GM12878 (cell line): ENCODE measurements at regions not wholly inside any gene's neighbourhood (a gene's known extent, or its start where the extent isn't known, plus 50 kb on each side); places are given as distances from the start of the nearest gene placed in this dataset.

Source experiments
- BACH1 ChIP-seq: fragments of 450-650 bp; IDR thresholded peaks from 2 replicates; pipeline ENCODE4 v1.6.1; 2017; ENCODE audit warnings: mild to moderate bottlenecking, borderline replicate concordance
- CREM ChIP-seq: IDR thresholded peaks from 2 replicates; pipeline ENCODE4 v1.6.1; 2014; ENCODE audit warnings: antibody characterized with exemption, low read depth
- CTCF ChIP-seq, 3 experiments: IDR thresholded peaks in 2 of 3; conservative IDR thresholded peaks in 1 of 3; 2 replicates each; pipeline ENCODE4 v1.5.1; 2011; ENCODE audit warnings: low read depth in 3 of 3, low read length in 3 of 3, mild to moderate bottlenecking in 3 of 3, control low read depth in 2 of 3, moderate library complexity in 2 of 3, inconsistent platforms in 1 of 3, mixed read lengths in 1 of 3; ENCODE audit not compliant: control insufficient read depth in 2 of 3, insufficient read depth in 1 of 3; ENCODE audit errors: extremely low read depth in 1 of 3
- EZH2 ChIP-seq: IDR thresholded peaks from 2 replicates; pipeline ENCODE4 v1.6.1; 2012; ENCODE audit warnings: low read depth, mild to moderate bottlenecking, control low read depth, inconsistent platforms, low read length, borderline replicate concordance; ENCODE audit not compliant: control insufficient read depth
- GABPA ChIP-seq: IDR thresholded peaks from 2 replicates; pipeline ENCODE4 v1.6.1; 2014; ENCODE audit warnings: antibody characterized with exemption, low read depth, mild to moderate bottlenecking, inconsistent platforms
- HDAC6 ChIP-seq: fragments of 200-600 bp; sonication (generic); IDR thresholded peaks from one replicate; pipeline ENCODE4 v1.8.0; 2017; ENCODE audit warnings: antibody characterized with exemption; ENCODE audit not compliant: unreplicated experiment
- IRF4 ChIP-seq: IDR thresholded peaks from 2 replicates; pipeline ENCODE4 v1.6.1; 2011; ENCODE audit warnings: low read depth, low read length
- NFIC ChIP-seq: IDR thresholded peaks from 2 replicates; pipeline ENCODE4 v1.6.1; 2012; ENCODE audit warnings: low read depth, mild to moderate bottlenecking, inconsistent platforms, low read length, moderate library complexity
- RAD21 ChIP-seq: IDR thresholded peaks from 2 replicates; pipeline ENCODE4 v1.6.1; 2011; ENCODE audit warnings: mild to moderate bottlenecking, low read depth, low read length, moderate library complexity; ENCODE audit not compliant: insufficient read depth
- SUZ12 ChIP-seq: fragments of 200-600 bp; sonication (generic); IDR thresholded peaks from one replicate; pipeline ENCODE4 v1.6.1; 2018; ENCODE audit warnings: antibody characterized with exemption, mild to moderate bottlenecking; ENCODE audit not compliant: unreplicated experiment
- TAF1 ChIP-seq: IDR thresholded peaks from 2 replicates; pipeline ENCODE4 v1.6.1; 2011; ENCODE audit warnings: mild to moderate bottlenecking, low read depth, low read length, borderline replicate concordance
- ZNF274 ChIP-seq: IDR thresholded peaks from one replicate; pipeline ENCODE4 v1.8.0; 2011; ENCODE audit not compliant: insufficient read length, insufficient read depth
- TF ChIP-seq, protein P1 (sequence below): IDR thresholded peaks from 2 replicates; pipeline ENCODE4 v1.6.1; 2012; ENCODE audit warnings: improper control_type of control experiment, low read depth, low read length; ENCODE audit not compliant: insufficient replicate concordance
- TF ChIP-seq, protein P2 (sequence below): IDR thresholded peaks from 2 replicates; pipeline ENCODE4 v1.6.1; 2011; ENCODE audit warnings: borderline replicate concordance, low read depth, mild to moderate bottlenecking, moderate library complexity, low read length; ENCODE audit not compliant: insufficient read depth, poor library complexity, severe bottlenecking

DNA sequence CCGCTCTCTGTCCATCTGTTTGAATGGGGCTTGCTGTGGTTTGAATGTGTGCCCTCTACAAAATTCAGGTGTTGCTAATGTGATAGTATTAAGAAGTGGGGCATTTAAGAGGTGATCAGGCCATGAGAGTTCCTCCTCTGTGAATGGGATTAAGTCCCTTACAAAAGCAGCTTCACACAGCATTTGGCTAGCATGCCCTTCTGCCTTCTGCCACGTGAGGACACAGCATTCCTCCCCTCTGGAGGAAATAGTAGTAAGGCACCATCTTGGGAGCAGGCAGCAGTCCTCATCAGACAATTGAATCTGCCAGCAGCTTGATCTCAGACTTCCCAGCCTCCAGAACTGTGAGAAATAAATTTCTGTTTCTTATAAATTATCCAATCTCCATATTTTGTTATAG is 540.2 kb downstream of the CSNK1G3 start:
- no peak for TF ChIP-seq TAF1
- no peak for TF ChIP-seq CTCF (IDR thresholded peaks at IDR 0.05 in 2 of 3, conservative IDR thresholded peaks at IDR 0.05 in 1 of 3; ENCODE audit: control insufficient read depth in 2 of 3, extremely low read depth in 1 of 3, insufficient read depth in 1 of 3, low read depth in 3 of 3, low read length in 3 of 3)
- TF ChIP-seq BACH1, result no peak
- no peak for TF ChIP-seq GABPA
- TF ChIP-seq SUZ12, result no peak
- no peak for TF ChIP-seq HDAC6
- no peak for TF ChIP-seq NFIC
- TF ChIP-seq CREM, result no peak
- TF ChIP-seq, protein P1, sequence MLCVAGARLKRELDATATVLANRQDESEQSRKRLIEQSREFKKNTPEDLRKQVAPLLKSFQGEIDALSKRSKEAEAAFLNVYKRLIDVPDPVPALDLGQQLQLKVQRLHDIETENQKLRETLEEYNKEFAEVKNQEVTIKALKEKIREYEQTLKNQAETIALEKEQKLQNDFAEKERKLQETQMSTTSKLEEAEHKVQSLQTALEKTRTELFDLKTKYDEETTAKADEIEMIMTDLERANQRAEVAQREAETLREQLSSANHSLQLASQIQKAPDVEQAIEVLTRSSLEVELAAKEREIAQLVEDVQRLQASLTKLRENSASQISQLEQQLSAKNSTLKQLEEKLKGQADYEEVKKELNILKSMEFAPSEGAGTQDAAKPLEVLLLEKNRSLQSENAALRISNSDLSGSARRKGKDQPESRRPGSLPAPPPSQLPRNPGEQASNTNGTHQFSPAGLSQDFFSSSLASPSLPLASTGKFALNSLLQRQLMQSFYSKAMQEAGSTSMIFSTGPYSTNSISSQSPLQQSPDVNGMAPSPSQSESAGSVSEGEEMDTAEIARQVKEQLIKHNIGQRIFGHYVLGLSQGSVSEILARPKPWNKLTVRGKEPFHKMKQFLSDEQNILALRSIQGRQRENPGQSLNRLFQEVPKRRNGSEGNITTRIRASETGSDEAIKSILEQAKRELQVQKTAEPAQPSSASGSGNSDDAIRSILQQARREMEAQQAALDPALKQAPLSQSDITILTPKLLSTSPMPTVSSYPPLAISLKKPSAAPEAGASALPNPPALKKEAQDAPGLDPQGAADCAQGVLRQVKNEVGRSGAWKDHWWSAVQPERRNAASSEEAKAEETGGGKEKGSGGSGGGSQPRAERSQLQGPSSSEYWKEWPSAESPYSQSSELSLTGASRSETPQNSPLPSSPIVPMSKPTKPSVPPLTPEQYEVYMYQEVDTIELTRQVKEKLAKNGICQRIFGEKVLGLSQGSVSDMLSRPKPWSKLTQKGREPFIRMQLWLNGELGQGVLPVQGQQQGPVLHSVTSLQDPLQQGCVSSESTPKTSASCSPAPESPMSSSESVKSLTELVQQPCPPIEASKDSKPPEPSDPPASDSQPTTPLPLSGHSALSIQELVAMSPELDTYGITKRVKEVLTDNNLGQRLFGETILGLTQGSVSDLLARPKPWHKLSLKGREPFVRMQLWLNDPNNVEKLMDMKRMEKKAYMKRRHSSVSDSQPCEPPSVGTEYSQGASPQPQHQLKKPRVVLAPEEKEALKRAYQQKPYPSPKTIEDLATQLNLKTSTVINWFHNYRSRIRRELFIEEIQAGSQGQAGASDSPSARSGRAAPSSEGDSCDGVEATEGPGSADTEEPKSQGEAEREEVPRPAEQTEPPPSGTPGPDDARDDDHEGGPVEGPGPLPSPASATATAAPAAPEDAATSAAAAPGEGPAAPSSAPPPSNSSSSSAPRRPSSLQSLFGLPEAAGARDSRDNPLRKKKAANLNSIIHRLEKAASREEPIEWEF, result no peak
- no peak for TF ChIP-seq RAD21
- TF ChIP-seq, protein P2, sequence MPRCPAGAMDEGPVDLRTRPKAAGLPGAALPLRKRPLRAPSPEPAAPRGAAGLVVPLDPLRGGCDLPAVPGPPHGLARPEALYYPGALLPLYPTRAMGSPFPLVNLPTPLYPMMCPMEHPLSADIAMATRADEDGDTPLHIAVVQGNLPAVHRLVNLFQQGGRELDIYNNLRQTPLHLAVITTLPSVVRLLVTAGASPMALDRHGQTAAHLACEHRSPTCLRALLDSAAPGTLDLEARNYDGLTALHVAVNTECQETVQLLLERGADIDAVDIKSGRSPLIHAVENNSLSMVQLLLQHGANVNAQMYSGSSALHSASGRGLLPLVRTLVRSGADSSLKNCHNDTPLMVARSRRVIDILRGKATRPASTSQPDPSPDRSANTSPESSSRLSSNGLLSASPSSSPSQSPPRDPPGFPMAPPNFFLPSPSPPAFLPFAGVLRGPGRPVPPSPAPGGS, result no peak
- TF ChIP-seq ZNF274, result no peak
- TF ChIP-seq EZH2, result no peak
- TF ChIP-seq IRF4, result no peak
